ENCODE measurements at regions not wholly inside any gene's neighbourhood (a gene's known extent, or its start where the extent isn't known, plus 50 kb on each side); places are given as distances from the start of the nearest gene placed in this dataset.

DNA sequence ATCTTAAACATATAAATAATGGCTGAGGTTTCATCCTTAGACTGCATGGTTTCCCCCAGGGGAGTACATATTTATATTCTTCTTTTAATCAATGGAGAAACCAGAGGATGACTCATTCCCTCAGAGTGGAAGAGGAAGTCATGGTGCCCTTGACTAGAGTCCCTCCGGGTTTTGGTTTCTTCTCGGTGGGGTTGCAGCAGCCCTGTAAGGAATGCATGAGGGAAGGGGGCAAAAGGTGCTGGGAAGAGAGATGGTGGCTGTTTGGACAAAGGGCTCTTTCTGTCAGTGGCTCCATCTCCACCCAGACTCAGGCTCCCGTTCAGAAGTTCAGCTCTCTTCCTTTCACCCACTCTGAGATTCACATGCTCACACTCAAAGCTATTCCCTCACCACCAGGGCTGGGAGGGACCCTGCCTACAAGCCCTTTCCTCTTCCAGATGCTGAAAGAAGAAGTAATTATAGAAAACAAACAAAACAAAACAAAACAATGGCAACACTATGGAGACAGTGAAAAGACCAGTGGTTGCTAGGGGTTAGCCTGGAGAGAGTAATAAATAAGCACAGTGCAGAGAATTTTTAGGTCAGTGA lies 129.8 kb upstream of the IL12B start (continued):
- TF ChIP-seq, protein P1, sequence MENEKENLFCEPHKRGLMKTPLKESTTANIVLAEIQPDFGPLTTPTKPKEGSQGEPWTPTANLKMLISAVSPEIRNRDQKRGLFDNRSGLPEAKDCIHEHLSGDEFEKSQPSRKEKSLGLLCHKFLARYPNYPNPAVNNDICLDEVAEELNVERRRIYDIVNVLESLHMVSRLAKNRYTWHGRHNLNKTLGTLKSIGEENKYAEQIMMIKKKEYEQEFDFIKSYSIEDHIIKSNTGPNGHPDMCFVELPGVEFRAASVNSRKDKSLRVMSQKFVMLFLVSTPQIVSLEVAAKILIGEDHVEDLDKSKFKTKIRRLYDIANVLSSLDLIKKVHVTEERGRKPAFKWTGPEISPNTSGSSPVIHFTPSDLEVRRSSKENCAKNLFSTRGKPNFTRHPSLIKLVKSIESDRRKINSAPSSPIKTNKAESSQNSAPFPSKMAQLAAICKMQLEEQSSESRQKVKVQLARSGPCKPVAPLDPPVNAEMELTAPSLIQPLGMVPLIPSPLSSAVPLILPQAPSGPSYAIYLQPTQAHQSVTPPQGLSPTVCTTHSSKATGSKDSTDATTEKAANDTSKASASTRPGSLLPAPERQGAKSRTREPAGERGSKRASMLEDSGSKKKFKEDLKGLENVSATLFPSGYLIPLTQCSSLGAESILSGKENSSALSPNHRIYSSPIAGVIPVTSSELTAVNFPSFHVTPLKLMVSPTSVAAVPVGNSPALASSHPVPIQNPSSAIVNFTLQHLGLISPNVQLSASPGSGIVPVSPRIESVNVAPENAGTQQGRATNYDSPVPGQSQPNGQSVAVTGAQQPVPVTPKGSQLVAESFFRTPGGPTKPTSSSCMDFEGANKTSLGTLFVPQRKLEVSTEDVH (IDR thresholded peaks at IDR 0.05; ENCODE audit: low read depth, partially characterized antibody), result no peak
- TF ChIP-seq, protein P2, sequence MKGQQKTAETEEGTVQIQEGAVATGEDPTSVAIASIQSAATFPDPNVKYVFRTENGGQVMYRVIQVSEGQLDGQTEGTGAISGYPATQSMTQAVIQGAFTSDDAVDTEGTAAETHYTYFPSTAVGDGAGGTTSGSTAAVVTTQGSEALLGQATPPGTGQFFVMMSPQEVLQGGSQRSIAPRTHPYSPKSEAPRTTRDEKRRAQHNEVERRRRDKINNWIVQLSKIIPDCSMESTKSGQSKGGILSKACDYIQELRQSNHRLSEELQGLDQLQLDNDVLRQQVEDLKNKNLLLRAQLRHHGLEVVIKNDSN (IDR thresholded peaks at IDR 0.05; ENCODE audit: borderline replicate concordance, extremely low read length, insufficient read depth, low read depth, low read length), result no peak

DNA sequence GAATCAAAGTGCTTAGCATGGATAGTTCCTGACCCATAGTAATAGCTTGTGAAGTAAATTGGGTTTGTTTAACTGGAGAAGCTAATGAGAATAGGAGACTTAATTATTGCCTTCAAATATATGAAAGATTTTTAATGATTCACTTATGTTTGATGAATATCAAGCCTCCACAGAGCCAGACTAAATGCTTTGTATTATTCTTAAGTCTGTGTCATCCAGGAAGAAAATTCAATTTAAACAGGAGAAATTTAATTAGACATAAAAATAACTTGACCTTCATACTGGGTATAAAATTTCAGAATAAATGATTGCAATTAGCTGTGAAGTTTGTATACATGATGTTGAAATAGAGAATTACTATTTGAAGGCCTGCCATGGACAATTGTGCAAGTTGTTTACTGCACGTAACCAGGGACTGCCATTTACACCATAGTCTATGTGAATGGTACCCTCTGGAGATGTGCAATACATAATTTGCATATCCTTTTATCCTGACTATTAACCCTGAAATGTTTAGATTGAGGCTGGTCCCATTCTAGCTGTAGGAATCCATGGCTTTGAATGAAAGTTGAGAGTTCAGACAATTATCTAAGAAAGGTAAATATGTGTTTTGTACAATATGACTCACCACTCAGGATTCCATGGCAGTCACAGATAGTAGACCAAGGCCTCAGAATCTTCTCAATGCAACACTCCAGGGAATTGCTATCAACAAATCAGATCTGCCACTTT lies 133.5 kb upstream of the IL12B start:
- 95% methylated on average over 1 of the region's 1 CpG for WGBS (ENCODE audit: insufficient coverage, insufficient replicate concordance, low lambda C conversion rate, missing lambda C conversion rate)
- Histone ChIP-seq H2AFZ (ENCODE audit: control insufficient read depth, low read depth, low read length) (no peak overlapping the region), H3K4me2 (ENCODE audit: control insufficient read depth, insufficient read depth) (no peak overlapping the region), H3K4me1 (ENCODE audit: control insufficient read depth, insufficient read depth, low read length) (peaks cover 13% of the 10 kb centered on the region), H3K79me2 (ENCODE audit: control insufficient read depth, insufficient read depth, low read length) (no peaks in the 10 kb centered on the region), H4K20me1 (ENCODE audit: control insufficient read depth, insufficient read depth) (no peaks in the 10 kb centered on the region), H3K4me3 (no peak overlapping the region), H3K9me3 (replicated peaks; ENCODE audit: control insufficient read depth, insufficient read depth, low read length) (no peaks in the 10 kb centered on the region; the same call in 2 of the 3 replicates), H3K9ac (ENCODE audit: control insufficient read depth, insufficient read depth, low read length) (no peak overlapping the region), H3K36me3 (ENCODE audit: control insufficient read depth in 2 of 2, insufficient read depth in 2 of 2, low read length in 1 of 2) (no peaks in the 10 kb centered on the region), H3K27ac (ENCODE audit: control insufficient read depth, insufficient read depth) (no peak overlapping the region), H3K27me3 (replicated peaks in 1 of 2; ENCODE audit: control insufficient read depth in 2 of 2, insufficient read depth in 2 of 2, low read length in 1 of 2) (no peaks in the 10 kb centered on the region)
- in situ Hi-C loops (cut with MboI) (no loop called here), intact Hi-C loops (cut with micrococcal nuclease; ENCODE audit: unreplicated experiment) (no loop called here)
- POLR2A ChIA-PET, result no interaction called here
- SMC1A ChIA-PET (ENCODE audit: uncharacterized antibody, unreplicated experiment), result interaction anchor here (0.7 to 1.4 kb wide), 4 partner anchors 28 to 444 kb away, joined by 3 to 4 read pairs (median 3); no protein-coding TSS in a partner anchor
- CTCF ChIA-PET, result interaction anchor here (0.8 to 1.6 kb wide), 4 partner anchors 9 to 69 kb away, joined by 3 to 6 read pairs (median 3); no protein-coding TSS in a partner anchor
- BruUV-seq (replicated peaks), result no TSS peak
- no peak for DNase-seq (ENCODE audit: low read depth, low spot score)
- no peak for FAIRE-seq
- RAD21 ChIA-PET (ENCODE audit: unreplicated experiment), result interaction anchor here (0.7 kb wide), 1 partner anchor 131 kb away, joined by 3 read pairs; no protein-coding TSS in a partner anchor
- no peak for ATAC-seq
- TF ChIP-seq IKZF1 (conservative IDR thresholded peaks at IDR 0.05) (no peak), ESRRA (IDR thresholded peaks at IDR 0.05; ENCODE audit: low read length) (no peak), MEF2A (IDR thresholded peaks at IDR 0.05; ENCODE audit: insufficient read depth, low read depth, low read length) (no peak), TCF3 (IDR thresholded peaks at IDR 0.05; ENCODE audit: borderline replicate concordance, insufficient read depth, low read depth, low read length) (no peak), SREBF2 (IDR thresholded peaks at IDR 0.05; ENCODE audit: low read length) (no peak), ZNF207 (IDR thresholded peaks at IDR 0.05; ENCODE audit: borderline replicate concordance) (no peak), YBX1 (IDR thresholded peaks at IDR 0.05) (no peak), NBN (IDR thresholded peaks at IDR 0.05) (no peak), STAT3 (IDR thresholded peaks at IDR 0.05; ENCODE audit: low read depth, low read length) (no peak), YY1 (IDR thresholded peaks at IDR 0.05; ENCODE audit: low read depth, low read length) (no peak), RUNX3 (IDR thresholded peaks at IDR 0.05; ENCODE audit: low read length) (no peak), RBBP5 (conservative IDR thresholded peaks at IDR 0.05) (no peak)
- TF ChIP-seq, protein P3, sequence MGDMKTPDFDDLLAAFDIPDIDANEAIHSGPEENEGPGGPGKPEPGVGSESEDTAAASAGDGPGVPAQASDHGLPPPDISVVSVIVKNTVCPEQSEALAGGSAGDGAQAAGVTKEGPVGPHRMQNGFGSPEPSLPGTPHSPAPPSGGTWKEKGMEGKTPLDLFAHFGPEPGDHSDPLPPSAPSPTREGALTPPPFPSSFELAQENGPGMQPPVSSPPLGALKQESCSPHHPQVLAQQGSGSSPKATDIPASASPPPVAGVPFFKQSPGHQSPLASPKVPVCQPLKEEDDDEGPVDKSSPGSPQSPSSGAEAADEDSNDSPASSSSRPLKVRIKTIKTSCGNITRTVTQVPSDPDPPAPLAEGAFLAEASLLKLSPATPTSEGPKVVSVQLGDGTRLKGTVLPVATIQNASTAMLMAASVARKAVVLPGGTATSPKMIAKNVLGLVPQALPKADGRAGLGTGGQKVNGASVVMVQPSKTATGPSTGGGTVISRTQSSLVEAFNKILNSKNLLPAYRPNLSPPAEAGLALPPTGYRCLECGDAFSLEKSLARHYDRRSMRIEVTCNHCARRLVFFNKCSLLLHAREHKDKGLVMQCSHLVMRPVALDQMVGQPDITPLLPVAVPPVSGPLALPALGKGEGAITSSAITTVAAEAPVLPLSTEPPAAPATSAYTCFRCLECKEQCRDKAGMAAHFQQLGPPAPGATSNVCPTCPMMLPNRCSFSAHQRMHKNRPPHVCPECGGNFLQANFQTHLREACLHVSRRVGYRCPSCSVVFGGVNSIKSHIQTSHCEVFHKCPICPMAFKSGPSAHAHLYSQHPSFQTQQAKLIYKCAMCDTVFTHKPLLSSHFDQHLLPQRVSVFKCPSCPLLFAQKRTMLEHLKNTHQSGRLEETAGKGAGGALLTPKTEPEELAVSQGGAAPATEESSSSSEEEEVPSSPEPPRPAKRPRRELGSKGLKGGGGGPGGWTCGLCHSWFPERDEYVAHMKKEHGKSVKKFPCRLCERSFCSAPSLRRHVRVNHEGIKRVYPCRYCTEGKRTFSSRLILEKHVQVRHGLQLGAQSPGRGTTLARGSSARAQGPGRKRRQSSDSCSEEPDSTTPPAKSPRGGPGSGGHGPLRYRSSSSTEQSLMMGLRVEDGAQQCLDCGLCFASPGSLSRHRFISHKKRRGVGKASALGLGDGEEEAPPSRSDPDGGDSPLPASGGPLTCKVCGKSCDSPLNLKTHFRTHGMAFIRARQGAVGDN (IDR thresholded peaks at IDR 0.05), result no peak

Data from GM12878 (cell line).